GM12892 (cell line): ENCODE measurements at regions not wholly inside any gene's neighbourhood (a gene's known extent, or its start where the extent isn't known, plus 50 kb on each side); places are given as distances from the start of the nearest gene placed in this dataset.

Experiments
- POLR2A ChIP-seq: IDR thresholded peaks from 2 replicates; pipeline ENCODE4 v1.6.1; 2011; ENCODE audit warnings: low read depth, low read length, control low read depth
- POLR2AphosphoS5 ChIP-seq: IDR thresholded peaks from 2 replicates; pipeline ENCODE4 v1.6.1; 2011; ENCODE audit warnings: low read depth, low read length, control low read depth

DNA sequence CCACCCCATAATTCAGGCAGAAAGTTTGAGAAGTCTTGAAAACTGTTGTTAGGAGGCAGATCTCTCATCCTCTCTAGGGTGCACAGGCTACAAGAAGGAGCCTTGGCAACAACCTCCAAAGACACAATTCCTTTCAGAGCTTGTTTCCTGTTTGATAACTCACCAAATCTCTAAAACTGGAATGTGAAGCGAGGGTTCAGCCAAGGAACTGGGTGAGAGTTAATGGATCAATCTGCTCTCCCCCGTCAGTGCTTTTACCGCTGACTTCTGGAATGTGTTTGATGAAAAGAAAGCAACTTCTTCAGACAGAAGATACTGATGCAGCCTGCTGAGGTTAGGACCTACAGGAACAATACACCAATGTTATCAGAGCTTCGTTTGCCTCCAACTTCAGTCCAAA lies 171.8 kb upstream of the BMP2 start:
- TF ChIP-seq POLR2A (no peak), POLR2AphosphoS5 (no peak)
